NOMO-1 (cell line): ENCODE measurements at regions not wholly inside any gene's neighbourhood (a gene's known extent, or its start where the extent isn't known, plus 50 kb on each side); places are given as distances from the start of the nearest gene placed in this dataset.
"Not testable (repeated sequence)": the region's sequence is repeated elsewhere in the genome, so short reads cannot be mapped to it uniquely, and the experiment has no call there.

Experiments
- DNase-seq, 2 experiments: peaks; one replicate each; lab custom pipeline; 2025; ENCODE audit not compliant: unreplicated experiment in 2 of 2; lab: John Stamatoyannopoulos, UW

DNA sequence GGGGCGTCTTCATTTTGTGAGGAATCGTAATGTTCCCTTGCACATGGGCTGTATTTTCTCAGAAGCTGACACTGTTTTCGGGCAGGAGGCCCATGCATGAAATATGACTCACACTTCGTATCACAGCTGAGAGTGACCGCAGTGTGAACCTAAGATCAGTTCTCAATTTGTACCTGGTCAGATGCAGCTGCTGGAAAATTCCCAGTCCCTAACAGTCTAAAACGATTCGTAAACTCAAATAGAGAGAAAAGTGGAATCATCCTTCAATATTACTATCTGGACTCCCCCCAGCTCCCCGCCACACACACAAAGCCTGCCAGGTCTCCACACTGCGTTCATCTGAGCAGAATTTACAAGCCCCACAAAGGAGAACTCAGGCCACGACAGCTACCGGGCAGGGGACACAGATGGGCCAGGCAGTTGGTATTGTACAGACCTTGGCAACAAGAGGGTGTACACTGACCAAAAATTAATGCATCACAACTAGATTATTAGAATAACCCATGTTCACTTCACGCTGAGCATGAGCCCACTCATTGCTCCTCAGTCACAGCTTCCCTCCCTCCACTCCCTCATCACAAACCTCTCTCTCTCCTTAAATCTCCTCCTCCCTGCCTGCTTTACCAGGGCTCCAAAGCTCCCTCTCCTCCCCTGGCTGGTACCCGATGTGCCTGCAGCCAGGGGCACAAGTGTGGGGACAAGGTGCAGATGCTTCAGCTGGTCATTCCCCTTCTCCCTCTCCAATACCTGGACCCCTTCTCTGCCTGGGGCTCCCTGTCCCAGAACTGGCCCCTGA, 488.4 kb downstream of the PREX1 start:
- DNase-seq = no peak

DNA sequence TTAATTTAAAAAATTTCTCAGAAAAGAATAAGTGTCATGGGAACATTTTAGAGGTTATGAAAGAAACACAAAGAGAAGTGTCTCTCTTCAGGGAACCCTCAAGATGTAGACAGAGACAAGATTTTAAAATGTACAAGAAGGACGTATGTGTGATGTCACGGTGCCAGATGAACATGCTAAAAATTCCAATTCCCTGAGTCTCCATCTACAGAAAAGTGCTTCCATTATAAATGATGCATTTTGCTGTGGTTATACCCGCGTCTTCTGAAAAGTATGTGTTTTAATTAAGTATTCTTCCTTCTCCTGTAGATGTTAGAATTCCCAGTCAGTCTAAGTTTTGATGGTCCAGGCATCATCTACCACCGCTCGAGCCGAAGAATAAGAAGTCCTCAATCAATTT, 489.1 kb downstream of the PREX1 start:
- DNase-seq = no peak

DNA sequence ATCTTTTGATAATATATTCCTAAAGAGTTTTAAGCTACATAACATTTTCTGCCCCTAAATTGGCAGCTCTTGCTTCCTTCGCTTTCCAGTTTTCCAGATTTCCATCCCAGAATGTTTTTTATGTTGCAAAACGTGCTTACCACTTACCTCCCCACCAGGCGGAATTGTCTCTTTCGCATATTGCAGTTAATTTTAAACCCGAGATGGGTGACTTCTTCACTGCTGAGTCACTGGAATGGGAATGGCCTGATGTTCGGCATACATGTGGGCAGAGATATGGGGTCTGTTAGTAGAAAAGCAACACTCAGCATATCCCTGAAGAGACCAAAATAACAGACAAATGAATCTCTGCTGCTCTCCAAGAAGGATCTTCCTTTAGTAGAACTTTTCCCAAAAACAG, 491.2 kb downstream of the PREX1 start:
- DNase-seq = no peak

- no peak for DNase-seq
These were observed 492.3 kb downstream of the PREX1 start for GRCh38 chr20:48335308-48336050.

DNA sequence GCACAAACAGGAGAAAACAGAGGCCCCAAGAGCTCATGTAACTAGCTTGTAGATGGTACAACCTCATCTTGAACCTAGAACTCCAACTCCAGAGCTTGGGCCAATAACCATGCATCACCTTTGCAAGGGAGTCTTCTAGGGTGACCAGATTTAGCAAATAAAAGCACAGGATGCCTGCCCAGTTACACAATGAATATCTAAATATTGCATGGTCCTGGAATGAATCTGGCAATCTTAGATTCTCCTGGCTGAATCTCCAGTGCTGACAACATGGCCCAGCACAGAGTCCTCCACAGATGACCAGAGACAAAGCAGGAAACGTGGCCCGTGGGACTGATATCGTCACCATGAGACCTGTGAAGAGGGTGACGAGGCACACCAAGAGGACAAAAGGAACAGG, 494.1 kb downstream of the PREX1 start:
- DNase-seq = no peak

- DNase-seq = no peak
These were observed 495.2 kb downstream of the PREX1 start for GRCh38 chr20:48332555-48332954.

DNA sequence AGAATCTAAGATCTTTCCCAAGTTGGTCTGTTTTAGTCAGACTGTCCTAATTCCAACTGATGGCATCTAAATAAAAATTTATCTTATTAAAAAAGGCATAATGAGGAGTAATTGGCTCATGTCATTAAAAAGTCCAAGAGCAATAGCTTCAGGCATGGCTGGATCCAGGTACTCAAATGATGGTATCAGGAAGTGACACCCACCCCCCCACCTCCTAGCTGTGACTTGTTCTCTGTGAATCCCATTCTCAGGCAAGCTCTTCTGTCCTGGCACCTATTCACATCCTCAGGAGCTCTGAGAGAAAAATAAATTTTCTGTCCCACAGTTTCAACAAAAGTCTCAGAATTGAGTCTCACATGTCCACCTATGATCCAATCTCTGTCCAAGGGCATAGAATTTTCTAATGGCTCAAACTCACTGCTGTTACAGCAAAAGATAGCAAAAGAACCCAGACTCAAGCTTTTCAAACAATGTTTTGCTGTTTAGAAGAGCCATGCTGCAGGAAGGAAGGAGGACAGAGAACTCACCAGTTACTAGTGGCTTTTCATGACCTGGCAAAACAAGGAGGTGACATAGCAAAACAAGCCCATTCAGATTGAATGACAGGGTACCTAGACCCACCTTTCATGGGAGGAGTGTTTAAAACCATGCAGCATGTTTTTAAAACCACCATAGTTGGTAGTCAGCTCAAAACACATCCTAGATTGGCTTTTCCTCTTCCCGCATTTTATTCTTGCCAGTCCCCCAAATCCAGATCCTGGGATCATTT, 496.1 kb downstream of the PREX1 start:
- DNase-seq = no peak

DNA sequence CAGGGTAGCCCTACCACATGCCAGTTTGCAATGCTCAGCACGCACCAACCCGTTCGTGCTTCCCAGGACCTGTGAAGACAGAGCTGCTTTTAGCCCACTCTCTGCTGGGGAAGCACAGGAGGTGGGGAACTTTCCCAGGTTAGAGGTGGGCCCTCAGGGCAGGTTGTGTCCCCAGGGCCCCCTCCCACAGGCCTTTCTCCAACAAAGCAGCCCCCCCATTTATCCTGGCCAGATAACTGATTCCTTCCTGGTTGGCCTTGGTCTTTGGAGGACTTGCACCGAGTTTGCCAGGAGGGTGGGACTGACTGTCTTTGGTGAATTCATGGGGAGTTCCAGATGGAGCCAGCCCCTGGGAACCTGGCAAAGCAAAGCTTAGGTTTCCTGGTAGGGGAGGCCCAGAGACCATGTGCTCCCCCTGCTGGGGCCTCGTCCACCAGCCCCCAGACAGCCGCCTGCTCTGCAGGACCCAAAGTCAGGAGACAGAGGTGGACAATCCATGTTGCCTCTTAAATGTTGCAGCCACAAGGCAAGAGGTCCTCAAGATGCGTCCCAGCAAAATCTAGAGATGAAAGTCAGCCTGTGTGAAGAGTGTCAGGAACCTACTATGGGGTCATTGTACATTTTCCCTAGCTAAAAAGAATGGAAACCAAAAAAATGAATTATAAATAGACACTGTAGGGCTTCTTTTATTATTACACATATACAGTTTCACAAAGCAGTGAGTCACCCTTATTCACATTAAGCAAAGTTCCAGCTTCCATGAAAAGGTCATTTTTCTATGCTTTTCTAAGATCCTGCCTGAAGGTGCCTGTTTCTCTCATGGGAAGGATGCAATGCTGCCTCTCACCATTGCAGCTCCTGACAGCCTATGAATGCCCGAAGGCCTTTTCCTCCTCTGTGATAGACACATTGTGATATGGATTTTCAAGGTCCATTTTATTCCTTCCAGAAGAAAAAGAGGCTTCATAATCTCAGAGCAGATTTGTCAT, 497.8 kb downstream of the PREX1 start:
- no peak for DNase-seq

- DNase-seq = no peak
These were observed 498.7 kb downstream of the PREX1 start for GRCh38 chr20:48329031-48329615.

GRCh38 chr20:48327848-48328247, 500.0 kb downstream of the PREX1 start:
- not testable (repeated sequence) for DNase-seq

DNA sequence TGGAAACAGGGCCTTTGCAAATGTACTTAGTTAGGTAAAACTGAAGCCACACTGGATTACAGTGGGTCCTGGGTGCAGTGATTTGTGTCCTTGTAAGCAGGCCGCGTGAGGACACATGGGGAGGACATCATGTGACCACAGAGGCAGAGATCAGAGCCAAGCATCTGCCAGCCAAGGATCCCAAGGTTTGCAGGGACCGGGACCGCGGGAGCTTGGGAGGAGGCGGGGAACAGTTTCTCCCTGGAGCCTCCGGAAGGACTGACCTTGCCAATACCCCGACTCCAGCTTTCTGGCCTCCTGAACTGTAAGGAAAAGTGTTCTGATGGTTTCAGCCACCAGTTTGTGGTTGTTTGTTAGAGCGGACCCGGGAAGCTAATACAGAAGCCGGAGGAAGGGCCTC, 500.9 kb downstream of the PREX1 start:
- DNase-seq = no peak

DNA sequence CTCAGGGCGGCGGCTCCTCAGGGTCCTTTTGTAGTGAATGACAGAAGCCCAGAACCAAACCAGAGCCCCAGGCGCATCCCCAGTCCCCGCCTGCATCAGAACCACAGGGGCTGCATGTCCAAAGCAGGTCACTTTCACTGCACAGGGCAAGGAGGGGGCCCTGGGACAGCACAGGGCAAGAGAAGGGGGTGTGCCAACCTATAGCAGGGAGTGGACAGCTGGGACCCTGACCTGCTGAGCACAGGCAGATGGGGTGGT, 501.4 kb downstream of the PREX1 start:
- no peak for DNase-seq

DNA sequence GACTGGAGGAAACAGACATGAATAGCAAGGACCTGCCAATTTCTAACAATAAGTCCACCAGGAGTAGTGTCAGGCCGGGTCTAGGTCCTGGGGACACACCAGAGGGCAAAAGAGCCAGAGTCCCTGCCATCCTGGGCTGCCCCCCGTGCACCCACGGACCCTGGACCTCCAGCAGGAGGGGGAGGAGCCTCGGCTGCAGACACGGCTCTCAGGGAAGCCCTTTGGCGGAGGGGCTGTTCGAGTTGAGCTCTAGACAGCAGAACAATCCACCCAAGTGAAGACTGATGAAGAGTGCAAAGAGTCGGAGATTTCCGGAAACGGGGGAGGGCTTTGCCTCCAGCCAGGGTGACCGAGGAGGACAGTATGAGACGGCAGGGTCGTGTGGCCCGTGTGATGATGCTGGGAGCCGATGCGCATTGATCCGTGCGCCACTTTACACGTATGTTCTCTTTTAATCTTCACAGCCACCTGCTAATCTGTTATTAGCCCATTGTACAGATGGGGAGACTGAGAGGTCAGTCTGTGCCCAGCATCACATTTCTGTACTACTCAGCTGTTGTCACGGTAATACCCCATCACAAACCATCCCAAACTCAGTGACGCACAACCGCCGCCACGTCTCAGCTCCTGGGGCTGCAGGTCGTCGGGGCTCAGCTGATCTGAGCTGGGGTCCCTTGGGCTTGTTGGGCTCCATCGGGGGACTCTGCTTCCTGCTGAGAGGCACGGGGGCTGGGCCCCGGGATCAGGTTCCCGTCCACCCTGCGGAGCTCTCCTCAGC, 502.0 kb downstream of the PREX1 start:
- DNase-seq = no peak

GRCh38 chr20:48324744-48325143, 503.1 kb downstream of the PREX1 start:
- no peak for DNase-seq

DNA sequence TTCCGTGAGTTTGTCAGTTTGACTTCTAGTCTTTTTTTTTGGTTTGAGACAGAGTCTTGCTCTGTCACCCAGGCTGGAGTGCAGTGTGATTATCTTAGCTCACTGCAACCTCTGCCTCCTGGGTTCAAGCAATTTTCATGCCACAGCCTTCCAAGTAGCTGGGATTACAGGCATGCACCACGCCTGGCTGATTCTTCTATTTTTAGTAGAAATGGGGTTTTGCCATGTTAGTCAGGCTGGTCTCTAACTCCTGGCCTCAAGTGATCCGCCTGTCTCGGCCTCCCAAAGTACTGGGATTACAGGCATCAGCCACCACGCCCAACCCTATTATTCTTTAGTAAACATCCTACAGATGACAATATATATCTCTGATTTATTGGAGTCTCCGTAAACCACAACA, 506.5 kb downstream of the PREX1 start:
- DNase-seq = no peak

- DNase-seq = no peak
These were observed 507.7 kb downstream of the PREX1 start for GRCh38 chr20:48319943-48320584.

DNA sequence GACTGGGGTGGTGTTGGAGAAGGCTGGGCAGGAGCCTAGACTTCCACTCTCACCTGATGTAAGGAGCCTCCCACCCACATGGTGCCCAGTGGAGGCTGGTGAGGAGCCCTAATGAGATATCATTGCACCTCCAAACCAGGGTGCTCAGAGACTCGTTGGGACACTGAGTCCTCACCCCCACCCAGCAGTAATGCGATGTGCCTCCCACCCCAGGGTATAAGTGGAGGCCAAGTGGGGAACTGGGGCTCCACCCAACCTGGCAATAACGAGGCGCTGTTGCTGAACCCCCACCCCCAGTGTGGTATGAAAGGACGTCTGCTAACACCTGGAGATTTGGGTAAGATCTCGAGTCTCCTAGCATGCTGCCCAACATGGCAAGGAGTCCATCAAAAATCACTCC, 510.2 kb downstream of the PREX1 start:
- no peak for DNase-seq

DNA sequence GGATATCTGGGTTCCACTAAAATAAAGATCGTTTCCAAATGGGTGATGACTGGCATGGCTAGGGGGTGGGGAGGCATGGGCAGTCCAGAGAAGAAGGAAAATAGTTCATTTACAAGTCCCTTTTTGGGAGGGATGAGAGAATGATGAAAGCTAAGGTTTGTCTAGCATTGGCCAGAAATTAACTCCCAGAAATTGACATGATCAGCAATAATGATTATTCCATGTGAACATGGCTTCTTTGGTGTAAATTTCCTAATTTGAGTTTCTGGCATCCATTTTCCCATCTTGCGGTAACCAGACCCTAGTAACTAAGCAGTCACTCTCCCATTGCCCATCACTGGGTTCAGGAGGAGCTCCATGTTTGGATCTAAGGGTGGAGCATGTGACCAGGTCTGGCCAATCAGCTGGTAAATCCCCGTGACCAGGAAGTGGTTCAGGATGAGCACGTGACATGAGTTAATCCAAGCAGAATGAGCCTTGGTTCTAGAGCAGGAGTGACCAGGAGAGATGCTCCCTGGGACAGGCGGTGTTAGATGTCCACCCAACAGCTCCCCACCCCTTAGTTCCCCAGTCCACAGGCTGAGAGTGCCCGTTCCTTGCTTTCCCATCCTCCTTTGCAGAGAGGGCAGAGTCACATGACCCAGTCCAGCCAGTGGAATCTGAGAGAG, 512.7 kb downstream of the PREX1 start:
- DNase-seq = no peak

- no peak for DNase-seq
These were observed 514.5 kb downstream of the PREX1 start for GRCh38 chr20:48313324-48313723.
